HG03469 (cell line): ENCODE measurements at regions not wholly inside any gene's neighbourhood (a gene's known extent, or its start where the extent isn't known, plus 50 kb on each side); places are given as distances from the start of the nearest gene placed in this dataset.

Experiments used
- ATAC-seq: cut with Tn5 transposase; IDR thresholded peaks from one replicate; pipeline ENCODE4 v1.9.1; 2021; ENCODE audit warnings: mild to moderate bottlenecking, moderate library complexity, moderate number of reproducible peaks; ENCODE audit not compliant: unreplicated experiment

DNA sequence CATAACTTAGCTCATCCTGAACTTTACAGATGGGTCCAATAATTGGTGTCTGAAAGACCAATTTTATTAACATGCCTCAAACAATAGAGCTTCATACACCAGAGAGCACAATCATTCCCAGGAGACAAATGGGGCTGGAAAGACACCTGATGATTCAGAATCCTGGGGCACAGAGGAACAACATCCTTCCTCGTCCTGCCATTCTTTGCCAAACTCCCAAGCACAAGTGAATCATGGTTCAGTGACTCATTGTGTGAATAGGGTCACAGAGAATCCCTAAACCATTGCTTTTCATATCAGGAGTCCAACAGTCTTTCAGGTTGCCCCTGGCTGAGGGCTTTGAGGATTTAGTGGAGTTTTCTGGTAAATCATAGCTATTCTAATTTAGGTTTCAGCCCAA, 266.4 kb upstream of the BMP2 start:
- no peak for ATAC-seq

GRCh38 chr20:6499566-6499965, 267.9 kb upstream of the BMP2 start:
- ATAC-seq: no peak

DNA sequence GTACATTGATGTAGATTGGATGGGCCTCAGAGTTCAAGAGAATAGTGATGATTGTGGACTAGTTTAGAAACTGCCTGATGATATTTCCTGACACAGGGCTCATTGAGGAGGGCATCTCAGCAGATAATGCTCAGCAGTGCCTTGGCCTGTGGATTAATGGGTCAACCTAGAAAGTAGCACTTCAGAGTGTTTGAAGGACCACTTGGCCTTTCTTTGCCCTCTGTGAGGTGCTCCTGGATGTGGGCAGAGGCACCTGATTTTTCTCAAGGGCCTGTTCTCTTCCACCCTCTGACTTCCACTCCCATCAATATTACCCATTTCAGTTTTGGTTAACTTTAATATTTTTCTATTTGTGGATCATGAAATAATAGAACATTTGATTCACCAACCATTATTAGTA, 270.6 kb upstream of the BMP2 start:
- no peak for ATAC-seq

DNA sequence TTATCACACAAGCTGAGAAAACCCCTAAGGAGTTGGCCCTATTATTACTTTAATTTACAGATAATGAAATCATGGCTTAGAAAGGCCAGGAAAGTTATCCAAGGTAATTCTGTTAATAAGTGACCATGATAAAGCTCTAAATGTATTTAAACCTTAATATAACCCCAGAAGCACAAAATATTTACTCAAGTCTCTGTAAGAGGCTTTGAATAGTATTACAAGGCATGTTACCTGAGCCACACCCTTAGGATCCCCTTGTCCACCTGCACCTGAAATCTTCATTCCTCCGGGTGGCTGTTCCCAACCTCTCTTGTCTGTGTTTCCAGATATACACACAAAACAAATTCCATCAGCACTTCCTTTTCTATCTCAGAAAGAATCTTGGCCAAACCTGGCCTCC, 271.6 kb upstream of the BMP2 start:
- ATAC-seq: no peak

DNA sequence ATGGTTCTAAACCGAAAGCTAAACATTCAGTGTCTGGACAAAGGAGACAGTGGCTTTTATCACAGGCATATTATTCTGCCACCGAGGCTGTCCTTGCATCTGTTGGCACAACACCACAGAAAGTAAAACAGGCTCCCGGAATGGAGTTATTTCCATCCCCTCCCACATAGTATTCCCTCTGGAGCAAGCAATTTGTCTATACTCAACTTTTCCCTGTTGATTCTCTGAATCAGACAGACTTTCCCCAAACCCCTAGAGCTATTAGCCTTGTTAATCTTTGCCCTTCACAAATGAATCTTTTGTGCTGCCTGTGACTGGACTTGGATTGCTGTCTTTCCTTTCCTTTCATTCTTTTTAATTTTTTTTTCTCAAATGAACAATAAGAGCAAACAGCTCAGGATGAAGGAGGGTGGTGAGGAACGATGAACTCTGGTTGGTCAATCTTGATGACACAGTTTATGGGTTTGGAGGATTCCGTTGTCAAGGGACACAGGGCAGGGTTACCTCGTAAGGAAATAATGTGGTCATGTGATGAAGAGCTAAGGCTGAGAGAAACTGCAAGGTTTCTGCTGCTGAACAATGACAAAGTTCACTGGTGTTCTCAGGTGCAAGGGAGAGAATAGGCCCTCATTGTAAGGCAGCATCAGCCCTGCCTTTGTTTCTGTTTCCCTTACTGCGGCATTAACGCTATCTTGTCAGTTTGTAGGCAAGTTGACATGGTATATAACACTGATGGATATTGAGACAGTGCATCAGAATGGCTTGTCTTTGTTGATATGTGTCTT, 275.0 kb upstream of the BMP2 start:
- no peak for ATAC-seq

- no peak for ATAC-seq
Measured at GRCh38 chr20:6490849-6491248, 276.6 kb upstream of the BMP2 start.

DNA sequence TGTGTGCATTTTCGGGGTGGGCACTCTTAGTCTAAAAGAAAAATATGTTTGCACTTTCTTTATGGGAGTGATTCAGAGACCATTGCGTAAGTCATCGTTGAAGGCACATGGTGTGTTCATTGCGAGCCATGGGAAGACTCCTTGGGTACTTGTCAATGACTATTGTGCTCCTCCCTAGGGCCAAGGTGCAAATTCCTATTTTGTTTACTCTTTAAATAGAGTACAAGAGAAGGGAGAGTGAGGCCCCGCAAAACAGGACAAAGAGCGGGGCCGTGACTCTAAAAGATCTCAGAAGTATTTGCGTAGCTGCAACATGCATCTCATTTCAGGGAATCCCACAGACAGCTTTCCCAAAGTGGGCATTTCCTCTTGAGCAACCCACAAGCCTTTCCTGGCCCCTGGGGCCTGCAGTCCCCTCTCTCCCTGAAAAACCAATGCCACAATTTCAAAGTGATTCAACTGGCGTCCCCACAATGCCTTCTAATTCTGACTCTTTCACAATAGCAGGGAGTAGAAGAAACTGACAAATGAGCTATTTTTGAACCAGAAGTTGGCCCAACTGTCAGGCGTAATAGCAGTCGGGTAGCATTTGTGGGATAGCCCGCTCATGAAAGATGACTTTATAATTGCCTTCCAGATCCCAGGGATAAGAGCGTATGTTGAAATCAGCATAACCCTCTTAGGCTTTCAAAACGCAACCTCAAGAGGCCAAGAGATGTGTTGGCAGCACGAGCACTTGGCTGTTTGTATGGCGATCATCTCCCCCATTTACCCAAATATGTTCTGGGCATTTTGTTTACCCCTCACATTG, 277.9 kb upstream of the BMP2 start:
- no peak for ATAC-seq

DNA sequence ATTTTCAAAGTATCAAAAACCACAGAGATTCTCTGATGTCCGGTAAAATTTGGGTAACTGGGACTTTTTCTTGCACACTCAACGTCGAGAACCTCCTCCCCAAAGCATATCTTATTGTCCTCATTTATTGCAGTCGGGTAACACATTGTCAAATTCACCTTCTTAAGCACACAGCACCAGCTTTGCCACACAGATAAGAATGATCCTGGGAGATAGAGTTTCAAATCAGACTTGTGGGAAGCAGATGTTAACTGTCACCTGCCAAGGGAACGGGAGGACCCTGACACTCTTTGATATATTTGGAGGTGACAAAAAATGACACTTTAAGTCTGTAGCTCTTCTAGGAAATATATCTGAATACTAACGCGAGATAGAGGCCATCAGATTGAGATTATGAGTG, 282.1 kb upstream of the BMP2 start:
- ATAC-seq: no peak

DNA sequence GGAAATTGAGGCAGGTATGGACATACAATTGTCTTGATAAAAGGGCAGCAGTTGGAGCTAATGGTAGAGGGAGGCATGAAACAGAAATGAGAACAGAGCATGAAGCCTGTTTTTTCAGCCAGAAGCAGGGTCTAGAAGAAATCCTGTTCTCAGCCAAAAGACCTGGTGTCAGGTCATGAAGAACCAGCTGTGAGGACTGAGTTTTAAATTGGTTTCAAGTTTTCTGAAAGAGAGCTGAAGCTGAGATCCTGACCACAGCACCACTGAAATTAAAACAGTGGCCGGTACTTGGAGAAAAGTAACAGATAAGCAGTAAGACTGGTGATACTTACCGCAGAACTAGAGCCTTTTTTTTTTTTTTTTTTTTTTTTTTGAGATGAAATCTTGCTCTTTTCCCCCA, 283.8 kb upstream of the BMP2 start:
- ATAC-seq: no peak

DNA sequence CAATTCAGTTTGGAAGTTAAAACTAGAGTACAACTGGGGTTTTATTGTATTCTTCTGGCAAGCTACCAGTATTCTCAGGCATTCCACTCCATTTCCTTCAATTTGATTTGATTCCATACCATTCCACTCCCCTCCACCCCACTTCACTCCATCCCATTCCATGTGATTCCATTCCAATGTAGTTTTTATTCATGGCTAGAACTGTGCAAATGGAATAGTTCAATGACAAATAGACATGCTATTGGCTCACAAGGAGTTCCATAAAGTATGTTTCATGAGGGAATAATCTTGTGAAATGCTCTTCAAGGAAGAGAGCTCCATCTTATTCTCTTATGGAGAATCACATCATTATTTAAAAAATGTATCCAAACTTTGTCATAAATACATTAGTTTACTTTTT, 285.0 kb upstream of the BMP2 start:
- no peak for ATAC-seq

GRCh38 chr20:6480328-6481200, 286.9 kb upstream of the BMP2 start:
- ATAC-seq: no peak

DNA sequence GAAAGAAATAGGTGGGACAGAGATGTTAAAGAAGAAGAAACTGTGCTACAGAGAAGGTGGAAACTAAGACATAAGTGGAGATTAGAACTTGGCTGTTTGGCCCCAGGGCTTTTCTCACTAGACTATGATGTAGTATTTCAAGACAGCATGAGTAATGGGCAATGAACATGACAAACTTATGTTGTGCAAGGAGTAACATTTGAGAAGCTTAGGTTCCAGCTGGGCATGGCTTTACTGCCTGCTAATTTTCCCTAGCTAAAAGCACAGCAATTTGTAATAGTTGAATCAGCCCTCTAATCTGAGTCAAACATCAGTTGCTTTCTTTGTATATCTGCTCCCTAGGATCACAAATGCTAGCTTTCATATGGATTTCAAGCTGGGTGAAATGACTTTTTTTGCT, 294.3 kb upstream of the BMP2 start:
- no peak for ATAC-seq

DNA sequence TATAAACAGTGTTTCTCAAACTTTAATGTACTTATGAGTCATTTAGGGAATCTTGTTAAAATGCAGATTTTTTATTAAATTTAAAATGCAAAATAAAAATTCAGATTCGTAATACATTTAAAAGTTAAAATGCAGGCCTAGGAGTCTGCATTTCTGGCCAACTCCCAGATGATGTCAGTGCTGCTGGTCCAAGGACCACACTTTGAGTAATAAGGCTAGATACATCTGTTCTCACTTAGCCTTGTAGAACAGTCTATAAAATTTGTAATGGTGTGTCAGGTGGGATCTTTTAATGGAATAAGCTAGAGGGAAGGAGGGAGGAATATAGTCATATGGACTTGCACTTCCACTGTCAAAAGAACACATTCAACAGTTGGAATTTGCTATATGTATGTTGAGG, 295.6 kb upstream of the BMP2 start:
- ATAC-seq: no peak

DNA sequence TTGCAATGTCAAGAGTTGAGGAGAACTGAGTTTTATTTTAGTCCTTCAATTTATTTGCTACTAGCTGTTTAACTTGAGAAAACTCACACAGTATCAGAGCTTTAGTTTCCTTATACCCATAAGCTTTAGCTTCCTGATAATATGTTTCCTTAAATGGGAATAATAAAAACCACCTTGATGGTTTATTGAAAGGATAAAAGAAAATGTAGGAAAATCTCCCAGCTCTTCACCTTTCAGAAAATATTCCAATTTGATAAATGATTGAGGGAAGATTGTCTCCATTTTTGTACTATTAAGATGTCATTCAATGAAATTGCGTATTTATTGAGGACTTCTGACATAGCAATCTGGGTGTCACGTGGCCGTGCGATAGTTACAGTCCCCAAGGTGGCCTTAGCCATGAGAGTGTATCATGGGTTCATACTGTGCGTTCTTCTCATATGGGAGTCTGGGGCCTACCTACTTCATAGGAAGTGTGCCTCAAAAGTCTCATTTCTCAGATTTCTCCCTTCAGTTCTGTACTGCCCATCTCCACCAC, 296.3 kb upstream of the BMP2 start:
- ATAC-seq: no peak

DNA sequence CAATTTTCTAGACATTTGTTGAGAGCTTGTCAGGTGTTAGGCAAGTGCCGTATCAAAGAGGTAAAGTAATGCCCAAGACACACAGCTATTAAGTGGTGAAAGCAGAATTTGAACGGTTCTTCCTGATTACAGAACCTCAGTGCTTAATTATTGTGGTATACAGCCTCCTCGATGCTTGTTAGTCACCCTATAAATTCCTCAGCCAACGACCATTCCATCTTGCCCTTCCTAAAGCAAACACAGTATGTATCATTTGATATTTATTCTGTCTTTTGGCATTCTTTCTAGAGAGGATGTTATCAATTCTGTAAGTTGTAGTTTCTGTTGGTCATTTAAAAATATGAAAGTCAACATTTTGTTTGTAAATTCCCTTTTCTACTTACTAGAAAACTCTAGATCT, 297.8 kb upstream of the BMP2 start:
- ATAC-seq: no peak

- ATAC-seq: no peak
Measured at GRCh38 chr20:6468423-6469116, 298.9 kb upstream of the BMP2 start.

GRCh38 chr20:6467562-6467961, 299.9 kb upstream of the BMP2 start:
- no peak for ATAC-seq

GRCh38 chr20:6466075-6466810, 301.2 kb upstream of the BMP2 start:
- ATAC-seq: no peak

DNA sequence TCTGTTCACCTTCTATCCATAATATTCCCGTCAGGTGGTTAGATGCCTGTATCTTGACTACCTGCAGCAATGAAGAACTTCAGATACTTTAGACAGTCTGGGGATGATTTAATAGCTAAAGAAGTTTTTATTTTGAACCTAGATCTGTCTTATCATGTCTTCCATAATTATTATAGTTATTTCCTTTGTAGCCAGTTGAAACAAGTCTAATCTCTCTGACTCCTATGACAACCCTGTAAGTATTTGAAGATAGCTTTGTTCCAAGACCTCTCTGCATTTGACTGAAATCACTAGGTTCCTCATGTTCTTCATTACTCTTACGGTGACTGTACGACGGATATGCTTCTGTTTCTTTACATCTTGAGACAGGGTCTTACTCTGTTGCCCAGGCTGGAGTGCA, 316.6 kb upstream of the BMP2 start:
- no peak for ATAC-seq

DNA sequence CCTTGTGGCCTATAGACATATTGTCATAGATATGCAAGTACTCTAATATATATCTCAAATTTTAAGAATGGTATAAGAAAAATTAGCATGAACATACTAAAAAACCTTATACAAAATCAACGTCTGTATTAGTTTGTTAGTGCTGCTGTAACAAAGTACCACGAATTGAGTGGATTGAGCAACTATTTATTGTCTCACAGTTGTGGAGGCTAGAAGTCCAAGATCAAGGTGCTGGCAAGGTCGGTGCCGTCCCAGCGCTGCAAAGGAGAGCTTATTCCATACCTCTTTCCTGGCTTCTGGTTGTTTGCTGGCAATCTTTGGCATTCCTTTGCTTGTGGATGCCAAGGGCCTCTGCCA, 317.6 kb upstream of the FERMT1 start:
- ATAC-seq: no peak
